Ovary (tissue), 7 donors: ENCODE measurements at regions not wholly inside any gene's neighbourhood (a gene's known extent, or its start where the extent isn't known, plus 50 kb on each side); places are given as distances from the start of the nearest gene placed in this dataset.

Source experiments
- DNase-seq, 5 donors: peaks; one replicate each; pipeline ENCODE4 v3.0.0-alpha.2; 2019 to 2020
- H3K27ac ChIP-seq, 2 donors: fragments of 200-600 bp; one replicate each; pipeline versions ENCODE4 v1.5.1 to v1.8.0; 2019 to 2022
- H3K27me3 ChIP-seq: fragments of 200-600 bp; one replicate; pipeline ENCODE4 v1.8.0; 2022
- H3K36me3 ChIP-seq: fragments of 200-600 bp; sonication (generic); one replicate; pipeline ENCODE4 v1.5.1; 2019
- H3K4me1 ChIP-seq: one replicate; pipeline ENCODE4 v1.8.1; 2013; ENCODE audit warnings: mild to moderate bottlenecking, moderate library complexity; ENCODE audit not compliant: insufficient read depth
- H3K4me3 ChIP-seq: fragments of 200-600 bp; sonication (generic); one replicate; pipeline ENCODE4 v1.5.1; 2017
- H3K9me3 ChIP-seq, 2 donors: fragments of 200-600 bp in 1 of 2; sonication (generic) in 1 of 2; one replicate each; pipeline versions ENCODE4 v1.5.1 to v1.8.1; 2013 to 2019; ENCODE audit warnings: mild to moderate bottlenecking in 1 of 2, moderate library complexity in 1 of 2
- CTCF ChIP-seq, 3 donors: fragments of 450-650 bp in 2 of 3; fragments of 200-600 bp in 1 of 3; IDR thresholded peaks; one replicate each; pipeline versions ENCODE4 v1.5.1 to v1.8.0; 2016 to 2022; ENCODE audit warnings: antibody characterized with exemption in 3 of 3, mild to moderate bottlenecking in 1 of 3
- EP300 ChIP-seq: sonication (generic); formaldehyde crosslinking; IDR thresholded peaks from one replicate; pipeline ENCODE4 v1.6.1; 2017; ENCODE audit warnings: antibody characterized with exemption
- POLR2A ChIP-seq: fragments of 450-650 bp; IDR thresholded peaks from one replicate; pipeline ENCODE4 v1.6.1; 2017; ENCODE audit warnings: antibody characterized with exemption, mild to moderate bottlenecking, moderate library complexity
- WGBS, 3 donors: extraction: QIAGEN DNeasy Blood & Tissue Kit in 1 of 3; methylation state at CpG; one replicate each; pipeline versions ENCODE4 v1.1.5 to v1.1.7; 2013 to 2017; 5-methylcytosine and 5-hydroxymethylcytosine counted together
- intact Hi-C, 4 donors: fragments of 100-400 bp; cut with DNase I; formaldehyde crosslinking; loops; one replicate each; pipeline versions ENCODE4 v1.11.0 to v1.15.1; 2022 to 2023
- donor health status: DM: no; HTN: no; CAD: no; lungs with moderate emphysema.
- donor health status: DM: no; HTN: no; CAD: no.
- donor health status: Bipolar disorder and iron deficiency.
- donor health status: DM: no; HTN: no; CAD: no.
- donor health status: DM: yes; HTN: yes; CAD: no.

GRCh38 chr4:14449308-14449707 is 553.0 kb upstream of the CPEB2 start:
- TF ChIP-seq POLR2A (no peak), EP300 (no peak), CTCF (IDR thresholded peaks at IDR 0.05) (no peak)
- Histone ChIP-seq H3K4me1 (no peaks in the 10 kb centered on the region), H3K9me3 (no peaks in the 10 kb centered on the region), H3K27me3 (no peaks in the 10 kb centered on the region), H3K36me3 (no peaks in the 10 kb centered on the region), H3K4me3 (no peak overlapping the region), H3K27ac (no peak overlapping the region)
- DNase-seq: no peak
- 43 to 55% (median 48%) methylated on average over 2 of the region's 2 CpGs for WGBS, 3 donors
- intact Hi-C loops: no loop called here

DNA sequence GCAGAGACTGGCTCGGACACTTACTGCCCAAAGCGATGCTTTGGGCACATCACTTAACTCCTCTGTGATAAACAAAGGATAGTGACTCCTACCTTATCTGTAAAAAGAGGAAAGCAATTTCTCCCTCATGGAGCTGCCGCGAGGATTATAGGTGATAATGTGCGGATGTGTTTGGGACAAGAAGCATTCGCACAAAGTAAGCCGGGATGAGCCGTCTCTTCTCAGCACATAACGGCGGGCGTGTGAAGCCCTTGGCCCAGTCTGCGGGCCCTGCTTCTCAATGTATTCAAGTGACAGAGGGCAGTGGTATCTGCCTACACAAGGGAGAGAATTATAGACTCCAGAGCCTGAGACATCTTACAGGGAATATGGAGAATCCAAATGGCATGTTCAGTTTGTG is 550.3 kb upstream of the CPEB2 start:
- no peak overlapping the region for H3K4me3 ChIP-seq
- intact Hi-C loops: no loop called here
- no peak for DNase-seq
- H3K4me1 ChIP-seq: no peaks in the 10 kb centered on the region
- no peaks in the 10 kb centered on the region for H3K36me3 ChIP-seq
- H3K27me3 ChIP-seq: no peaks in the 10 kb centered on the region
- no peak overlapping the region for H3K27ac ChIP-seq
- TF ChIP-seq EP300: no peak
- no peak for TF ChIP-seq CTCF (IDR thresholded peaks at IDR 0.05)
- TF ChIP-seq POLR2A: no peak
- H3K9me3 ChIP-seq: no peaks in the 10 kb centered on the region
- WGBS, 3 donors: 85 to 94% (median 93%) methylated on average over 12 of the region's 12 CpGs

- Histone ChIP-seq H3K27ac (no peak overlapping the region), H3K36me3 (no peaks in the 10 kb centered on the region), H3K4me1 (no peaks in the 10 kb centered on the region), H3K27me3 (no peaks in the 10 kb centered on the region), H3K4me3 (no peak overlapping the region), H3K9me3 (no peaks in the 10 kb centered on the region)
- DNase-seq: no peak
- WGBS, 3 donors: 17 to 32% (median 20%) methylated on average over 6 of the region's 6 CpGs
- intact Hi-C loops: no loop called here
- no peak for TF ChIP-seq EP300
- no peak for TF ChIP-seq CTCF (IDR thresholded peaks at IDR 0.05)
- no peak for TF ChIP-seq POLR2A
Measured at GRCh38 chr4:14452764-14453163, 549.5 kb upstream of the CPEB2 start.

DNA sequence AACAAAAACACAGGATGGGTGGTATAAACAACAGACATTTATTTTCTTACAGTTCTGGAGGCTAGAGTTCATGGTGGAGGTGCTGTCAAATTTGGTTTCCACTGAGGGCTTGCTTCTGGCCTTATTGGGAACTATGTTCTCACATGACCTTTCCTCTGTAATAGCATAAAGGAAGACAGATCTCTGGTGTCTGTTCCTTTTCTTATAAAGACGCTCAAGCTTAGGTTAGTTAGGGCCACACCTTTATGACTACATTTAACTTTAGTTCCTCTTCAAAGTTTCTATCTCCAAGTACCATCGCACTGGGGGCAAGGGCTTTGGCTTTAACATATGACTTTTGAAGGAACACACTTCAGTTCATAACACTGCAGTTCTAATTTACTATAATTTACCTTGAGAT is 543.8 kb upstream of the CPEB2 start:
- DNase-seq: no peak
- no peak overlapping the region for H3K27ac ChIP-seq
- intact Hi-C loops: no loop called here
- no peaks in the 10 kb centered on the region for H3K27me3 ChIP-seq
- H3K4me1 ChIP-seq: no peaks in the 10 kb centered on the region
- 89 to 91% (median 90%) methylated on average over 2 of the region's 2 CpGs for WGBS, 3 donors
- TF ChIP-seq CTCF (IDR thresholded peaks at IDR 0.05): no peak
- no peak overlapping the region for H3K4me3 ChIP-seq
- H3K9me3 ChIP-seq: no peaks in the 10 kb centered on the region
- no peaks in the 10 kb centered on the region for H3K36me3 ChIP-seq

DNA sequence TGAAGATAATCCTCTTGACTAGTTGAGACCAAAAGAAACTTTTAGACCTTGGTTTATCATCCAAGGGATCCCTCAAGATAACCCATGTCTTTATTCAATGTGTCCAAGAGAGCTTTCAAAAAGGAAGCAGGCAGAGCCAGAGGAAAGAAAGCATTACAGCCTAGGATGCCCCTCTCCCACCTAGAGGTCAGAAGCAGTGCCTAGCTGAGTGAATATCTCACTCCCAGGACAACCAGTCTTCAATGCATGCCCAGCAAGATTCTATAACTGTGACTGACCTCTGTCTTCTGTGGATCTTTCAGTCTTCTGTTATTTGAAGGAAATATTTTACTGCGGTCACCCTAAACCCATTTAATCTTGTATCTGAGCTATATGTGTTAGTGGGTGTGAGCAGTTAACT is 537.2 kb upstream of the CPEB2 start:
- 97 to 100% (median 100%) methylated on average over 1 of the region's 1 CpG for WGBS, 3 donors
- intact Hi-C loops: no loop called here

More for the DNA sequence above, 537.2 kb upstream of the CPEB2 start:
- H3K36me3 ChIP-seq: no peaks in the 10 kb centered on the region
- no peak overlapping the region for H3K27ac ChIP-seq
- no peaks in the 10 kb centered on the region for H3K4me1 ChIP-seq
- H3K4me3 ChIP-seq: no peak overlapping the region
- no peaks in the 10 kb centered on the region for H3K9me3 ChIP-seq
- TF ChIP-seq POLR2A: no peak
- no peak for TF ChIP-seq EP300
- no peak for TF ChIP-seq CTCF (IDR thresholded peaks at IDR 0.05)
- no peak for DNase-seq
- H3K27me3 ChIP-seq: no peaks in the 10 kb centered on the region
